Jurkat, Clone E6-1 (cell line): ENCODE measurements at regions not wholly inside any gene's neighbourhood (a gene's known extent, or its start where the extent isn't known, plus 50 kb on each side); places are given as distances from the start of the nearest gene placed in this dataset.

Experiments used
- DNase-seq: peaks from one replicate; pipeline ENCODE4 v3.0.0-alpha.2; 2011; ENCODE audit warnings: low read depth, low spot score
- H3K4me3 ChIP-seq: 2 replicates; pipeline ENCODE4 v1.5.1; 2011; ENCODE audit warnings: mild to moderate bottlenecking, low read length, control low read depth, moderate library complexity

GRCh38 chr2:19300961-19301360 is 57.5 kb downstream of the OSR1 start:
- H3K4me3 ChIP-seq: no peak overlapping the region
- no peak for DNase-seq

GRCh38 chr2:19299522-19299921 is 58.9 kb downstream of the OSR1 start:
- DNase-seq: no peak
- no peak overlapping the region for H3K4me3 ChIP-seq

GRCh38 chr2:19299032-19299431 is 59.4 kb downstream of the OSR1 start:
- DNase-seq: no peak

GRCh38 chr2:19297716-19298115 is 60.7 kb downstream of the OSR1 start:
- DNase-seq: no peak

More at GRCh38 chr2:19299032-19299431, 59.4 kb downstream of the OSR1 start:
- H3K4me3 ChIP-seq: no peak overlapping the region

GRCh38 chr2:19295998-19296502 is 62.4 kb downstream of the OSR1 start:
- no peak for DNase-seq
- H3K4me3 ChIP-seq: no peak overlapping the region

More at GRCh38 chr2:19297716-19298115, 60.7 kb downstream of the OSR1 start:
- no peak overlapping the region for H3K4me3 ChIP-seq

GRCh38 chr2:19292007-19292406 is 66.4 kb downstream of the OSR1 start:
- H3K4me3 ChIP-seq: no peak overlapping the region

GRCh38 chr2:19288291-19288690 is 70.1 kb downstream of the OSR1 start:
- no peak for DNase-seq
- H3K4me3 ChIP-seq: no peak overlapping the region

More at GRCh38 chr2:19292007-19292406, 66.4 kb downstream of the OSR1 start:
- no peak for DNase-seq

- DNase-seq: no peak
- H3K4me3 ChIP-seq: no peak overlapping the region
Measured at GRCh38 chr2:19287324-19287723, 71.1 kb downstream of the OSR1 start.

- DNase-seq: no peak
- H3K4me3 ChIP-seq: no peak overlapping the region
Measured at GRCh38 chr2:19282305-19282704, 76.1 kb downstream of the OSR1 start.

GRCh38 chr2:19274439-19274838 is 84.0 kb downstream of the OSR1 start:
- H3K4me3 ChIP-seq: no peak overlapping the region

GRCh38 chr2:19272941-19273470 is 85.4 kb downstream of the OSR1 start:
- no peak for DNase-seq

More at GRCh38 chr2:19274439-19274838, 84.0 kb downstream of the OSR1 start:
- DNase-seq: no peak

GRCh38 chr2:19272039-19272438 is 86.4 kb downstream of the OSR1 start:
- no peak overlapping the region for H3K4me3 ChIP-seq
- no peak for DNase-seq

More at GRCh38 chr2:19272941-19273470, 85.4 kb downstream of the OSR1 start:
- H3K4me3 ChIP-seq: no peak overlapping the region

GRCh38 chr2:19264852-19265251 is 93.6 kb downstream of the OSR1 start:
- no peak overlapping the region for H3K4me3 ChIP-seq
- DNase-seq: no peak

- no peak for DNase-seq
- H3K4me3 ChIP-seq: no peak overlapping the region
Measured at GRCh38 chr2:19262150-19262549, 96.3 kb downstream of the OSR1 start.

GRCh38 chr2:19261061-19261460 is 97.4 kb downstream of the OSR1 start:
- DNase-seq: no peak
- H3K4me3 ChIP-seq: no peak overlapping the region

GRCh38 chr2:19256121-19256601 is 102.3 kb downstream of the OSR1 start:
- no peak for DNase-seq
- H3K4me3 ChIP-seq: no peak overlapping the region

GRCh38 chr2:19255481-19255880 is 102.9 kb downstream of the OSR1 start:
- no peak for DNase-seq

GRCh38 chr2:19251554-19251953 is 106.9 kb downstream of the OSR1 start:
- no peak for DNase-seq
- H3K4me3 ChIP-seq: no peak overlapping the region

More at GRCh38 chr2:19255481-19255880, 102.9 kb downstream of the OSR1 start:
- H3K4me3 ChIP-seq: no peak overlapping the region

- no peak for DNase-seq
- no peak overlapping the region for H3K4me3 ChIP-seq
Measured at GRCh38 chr2:19250906-19251305, 107.5 kb downstream of the OSR1 start.

GRCh38 chr2:19247186-19247585 is 111.2 kb downstream of the OSR1 start:
- H3K4me3 ChIP-seq: no peak overlapping the region
- no peak for DNase-seq

GRCh38 chr2:19246496-19246895 is 111.9 kb downstream of the OSR1 start:
- no peak for DNase-seq
- H3K4me3 ChIP-seq: no peak overlapping the region
